Inflammatory macrophage treated with lipopolysaccharide for 1 hour (primary cell): ENCODE measurements at regions not wholly inside any gene's neighbourhood (a gene's known extent, or its start where the extent isn't known, plus 50 kb on each side); places are given as distances from the start of the nearest gene placed in this dataset.

Experiments
- DNase-seq, 2 donors: peaks; one replicate each; pipeline ENCODE4 v3.0.0-alpha.2; 2020 to 2022

DNA sequence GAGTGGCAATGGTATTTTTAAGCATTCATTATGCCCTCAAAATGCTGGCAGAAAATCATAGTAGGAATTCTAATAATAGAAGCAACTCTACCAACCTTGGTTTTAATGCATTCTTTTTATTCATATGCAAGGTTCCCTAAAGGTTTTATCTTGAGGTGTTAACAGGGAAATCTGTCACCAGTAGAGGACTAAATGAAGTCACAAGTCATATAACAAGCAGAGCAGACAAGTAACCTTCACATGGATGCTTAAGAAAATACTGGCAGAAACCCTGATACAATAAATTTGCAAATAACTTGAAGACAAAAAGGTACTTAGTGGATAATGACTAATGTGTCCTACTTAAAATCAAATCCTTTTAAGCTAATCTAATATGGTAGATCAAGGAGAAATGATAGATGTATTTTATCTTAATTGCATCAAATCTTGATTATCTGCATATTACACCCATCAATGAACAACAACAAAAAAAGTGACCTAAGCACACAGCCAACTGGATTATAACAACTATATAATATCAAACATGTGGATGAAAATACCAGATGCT is 73.3 kb downstream of the RFC3 start:
- DNase-seq: no peak

DNA sequence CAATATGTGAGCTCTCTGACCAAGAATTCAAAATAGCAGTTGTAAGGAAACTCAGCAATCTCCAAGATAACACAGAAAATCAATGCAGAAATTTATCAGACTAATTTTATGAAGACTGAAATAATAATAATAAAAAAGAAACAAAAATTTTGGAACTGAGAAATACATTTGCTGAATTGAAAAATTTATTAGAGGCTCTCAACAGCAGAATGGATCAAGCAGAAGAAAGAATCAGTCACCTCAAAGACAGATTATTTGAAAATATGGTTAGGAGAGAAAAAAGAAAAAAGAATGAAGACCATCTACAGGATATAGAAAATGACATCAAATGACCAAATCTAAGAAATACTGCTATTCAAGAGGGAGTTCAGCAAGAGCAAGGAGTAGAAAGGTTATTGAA is 75.6 kb downstream of the RFC3 start:
- DNase-seq: no peak

DNA sequence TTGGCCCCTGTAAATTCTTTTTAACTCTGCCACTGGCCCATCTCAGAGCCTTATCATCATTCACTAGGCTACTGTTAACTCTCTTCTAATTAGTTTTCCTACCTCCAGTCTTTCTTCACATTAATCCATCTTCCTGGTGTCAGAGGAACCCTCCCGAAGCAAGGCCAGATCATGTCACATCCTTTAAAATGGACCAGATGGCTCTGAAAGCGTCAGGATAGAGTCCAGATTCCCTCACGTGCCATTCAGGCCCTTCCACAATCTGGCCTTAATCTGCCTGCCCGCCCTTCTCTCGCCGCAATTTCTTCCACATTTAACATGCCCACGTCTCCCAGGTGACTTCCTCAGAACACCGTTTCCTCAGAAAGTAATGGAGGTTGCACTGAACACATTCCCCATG is 86.5 kb downstream of the RFC3 start:
- no peak for DNase-seq

DNA sequence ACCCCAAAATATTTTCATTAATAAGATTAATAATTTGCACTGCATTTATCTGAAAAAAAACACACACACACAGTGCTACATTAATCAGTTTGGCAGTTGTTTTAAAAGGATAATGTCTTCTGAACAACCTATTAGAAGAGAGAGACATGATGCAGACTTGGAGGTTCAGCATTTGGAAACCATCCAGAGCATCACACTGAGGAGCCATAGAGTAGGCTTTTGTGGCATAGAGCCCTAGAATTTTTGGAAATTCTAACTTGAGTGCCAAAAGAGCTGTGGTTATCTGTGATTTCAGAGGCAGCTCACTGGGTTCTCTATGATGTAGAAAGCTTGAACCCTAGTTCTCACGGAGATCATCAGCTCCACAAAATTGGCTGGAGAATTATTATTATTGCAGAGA is 90.2 kb downstream of the RFC3 start:
- DNase-seq: no peak

DNA sequence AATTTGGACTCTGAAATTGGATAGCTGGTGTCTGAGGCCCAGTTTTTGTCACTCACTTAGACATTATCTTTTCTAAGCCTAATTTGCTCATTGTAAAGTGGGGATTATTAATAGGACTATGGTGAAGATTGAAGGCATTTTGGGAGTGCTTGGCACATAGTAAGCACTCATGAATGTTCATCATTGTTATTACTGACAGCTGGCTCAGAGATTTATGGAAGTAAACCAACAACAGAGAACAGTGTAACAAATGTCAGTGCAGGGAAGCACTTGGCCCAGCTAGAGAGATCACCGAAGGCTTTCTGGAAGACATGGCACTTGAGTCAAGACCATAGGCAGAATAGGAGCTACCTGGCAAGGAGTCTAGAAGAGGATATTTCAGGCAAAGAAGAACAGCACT is 92.3 kb downstream of the RFC3 start:
- no peak for DNase-seq

DNA sequence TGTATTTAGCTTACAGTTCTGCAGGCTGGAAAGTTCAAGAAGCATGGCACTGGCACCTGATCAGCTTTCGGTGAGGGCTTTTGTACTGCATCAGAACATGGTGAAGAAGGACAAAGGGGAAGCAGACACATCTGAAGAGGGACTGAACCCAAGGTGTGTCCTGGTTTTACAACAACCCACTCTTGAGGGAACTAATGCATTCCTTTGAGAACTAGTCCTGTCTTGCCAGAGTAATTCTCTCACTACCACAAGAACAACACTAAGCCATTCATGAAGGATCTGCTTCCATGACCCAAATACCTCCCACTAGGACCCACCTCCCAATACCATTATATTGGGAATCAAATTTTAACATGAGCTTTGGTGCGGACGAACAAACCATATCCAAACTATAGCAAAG is 93.6 kb downstream of the RFC3 start:
- DNase-seq: no peak

DNA sequence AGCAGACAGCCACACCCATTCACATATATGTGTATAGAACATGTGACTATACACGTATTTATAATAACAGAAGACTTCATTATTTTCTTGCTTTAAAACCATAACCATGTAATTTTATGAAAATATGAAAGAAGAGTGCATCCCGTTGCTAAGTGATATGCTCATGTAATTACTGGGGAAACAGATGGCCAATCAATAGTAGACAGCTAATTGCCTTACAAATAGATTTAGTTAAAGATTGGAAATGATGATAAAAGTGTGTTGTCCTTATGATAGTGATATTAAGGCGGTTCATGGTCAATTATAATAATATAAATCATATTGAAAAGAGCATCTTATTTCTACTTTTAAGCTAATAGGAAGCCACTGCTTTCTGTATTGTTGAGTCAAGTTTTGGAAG is 95.9 kb downstream of the RFC3 start:
- DNase-seq: no peak

DNA sequence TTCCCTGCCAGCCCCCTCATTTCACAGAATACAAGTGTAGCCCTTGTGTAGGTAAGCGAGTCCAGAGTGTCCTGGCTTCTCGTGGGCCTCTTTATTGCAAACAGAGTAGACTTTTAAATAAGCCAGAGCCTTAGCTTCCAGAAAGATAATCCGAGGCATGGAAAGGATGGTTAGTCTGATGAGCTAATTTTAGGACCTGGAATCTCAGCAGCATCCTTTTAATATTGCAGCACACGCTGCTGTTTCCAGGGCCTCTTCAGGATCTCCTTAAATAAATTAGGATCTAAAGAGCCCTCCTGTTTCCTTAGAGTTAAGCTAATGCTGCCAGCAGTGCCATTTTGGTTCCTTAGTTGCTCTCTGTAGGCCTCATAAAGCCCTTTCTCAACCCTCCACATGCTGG is 99.2 kb downstream of the RFC3 start:
- DNase-seq: no peak

DNA sequence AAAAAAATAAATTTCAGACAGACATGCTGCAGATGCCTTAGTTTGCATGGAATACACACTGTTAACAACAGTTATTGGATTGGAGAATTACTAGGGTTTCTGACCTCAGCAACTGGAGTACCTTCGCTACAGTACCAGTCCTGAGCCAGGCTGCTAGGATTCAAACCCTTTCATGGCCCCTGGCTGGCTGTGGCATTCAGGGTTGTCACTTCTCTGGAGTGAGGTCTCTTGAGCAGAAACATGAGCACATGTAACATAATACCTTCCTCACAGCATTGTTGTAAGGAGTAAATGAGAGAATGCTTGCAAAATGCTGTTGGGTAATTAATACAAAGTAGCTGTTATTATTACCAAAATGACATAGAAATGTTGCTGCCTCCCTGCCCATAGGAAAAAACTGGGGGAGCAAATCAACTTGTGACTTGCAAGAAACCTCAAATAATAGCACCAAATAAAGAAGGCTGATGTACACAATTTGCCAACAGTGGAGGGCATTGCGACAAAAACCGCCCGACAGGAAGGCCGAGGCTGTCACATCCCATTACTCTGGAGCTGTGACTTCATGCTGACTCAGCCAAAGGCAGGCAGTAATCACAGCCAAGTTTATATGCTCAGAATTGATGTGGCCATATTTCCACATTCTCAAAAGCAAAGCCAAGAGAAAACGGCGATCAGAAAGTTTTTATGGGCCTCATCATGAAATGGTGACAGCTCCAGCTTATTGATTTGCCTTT is 100.4 kb downstream of the RFC3 start:
- peak; percentile 54 to 60 for DNase-seq

DNA sequence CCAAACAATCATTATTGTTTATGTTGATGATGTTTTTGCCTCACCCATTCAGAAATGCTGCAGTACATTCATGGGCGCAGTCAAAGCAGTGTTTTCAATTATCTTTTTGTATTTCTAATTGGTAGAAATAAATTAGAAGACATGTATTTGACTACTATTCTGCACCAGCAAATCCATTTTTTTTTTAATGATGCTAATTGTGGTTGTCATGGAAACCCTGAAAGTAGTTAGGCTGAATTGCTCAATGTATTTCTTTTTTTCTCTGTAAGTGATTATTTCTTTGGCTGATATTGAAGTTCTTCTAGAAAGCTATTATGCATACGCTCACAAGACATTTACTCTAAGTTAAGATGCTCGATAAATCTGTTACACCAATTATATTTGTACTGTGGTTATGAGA is 101.2 kb downstream of the RFC3 start:
- DNase-seq: no peak

DNA sequence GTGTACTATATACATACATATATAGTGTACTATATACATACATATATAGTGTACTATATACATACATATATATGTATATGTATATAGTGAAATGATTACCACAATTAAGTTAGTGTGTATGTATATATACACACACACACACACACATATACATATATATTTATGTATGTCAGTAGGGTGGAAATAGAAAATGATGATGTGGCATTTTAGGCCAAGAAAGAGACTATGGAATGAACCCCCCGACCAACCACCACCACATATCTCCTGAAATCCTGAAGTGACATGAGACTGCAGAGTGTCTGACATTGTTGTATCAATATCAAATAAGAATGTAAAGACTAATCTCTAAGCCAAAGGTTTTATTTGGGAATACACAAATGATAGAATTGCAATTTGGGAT is 107.6 kb downstream of the RFC3 start:
- no peak for DNase-seq

DNA sequence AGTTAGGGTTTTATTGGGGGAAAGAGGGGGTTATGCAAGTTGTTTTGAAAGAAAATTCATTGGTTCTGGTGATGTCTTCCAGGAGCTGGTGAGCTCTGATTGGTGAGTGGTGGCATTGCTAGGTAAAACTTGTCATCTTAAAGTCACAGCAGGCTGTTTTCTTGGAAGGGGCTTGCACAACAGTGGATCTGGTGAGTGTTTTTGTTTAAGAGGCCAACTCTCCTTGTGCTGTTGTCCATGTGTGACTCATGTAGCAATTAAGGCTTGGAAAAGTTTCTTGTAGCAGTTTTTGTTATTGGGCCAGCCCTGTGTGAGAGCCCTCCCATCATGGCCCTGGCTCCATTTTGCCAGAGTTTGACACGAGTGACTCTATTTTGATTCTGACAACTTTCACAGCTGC is 109.4 kb downstream of the RFC3 start:
- DNase-seq: no peak

DNA sequence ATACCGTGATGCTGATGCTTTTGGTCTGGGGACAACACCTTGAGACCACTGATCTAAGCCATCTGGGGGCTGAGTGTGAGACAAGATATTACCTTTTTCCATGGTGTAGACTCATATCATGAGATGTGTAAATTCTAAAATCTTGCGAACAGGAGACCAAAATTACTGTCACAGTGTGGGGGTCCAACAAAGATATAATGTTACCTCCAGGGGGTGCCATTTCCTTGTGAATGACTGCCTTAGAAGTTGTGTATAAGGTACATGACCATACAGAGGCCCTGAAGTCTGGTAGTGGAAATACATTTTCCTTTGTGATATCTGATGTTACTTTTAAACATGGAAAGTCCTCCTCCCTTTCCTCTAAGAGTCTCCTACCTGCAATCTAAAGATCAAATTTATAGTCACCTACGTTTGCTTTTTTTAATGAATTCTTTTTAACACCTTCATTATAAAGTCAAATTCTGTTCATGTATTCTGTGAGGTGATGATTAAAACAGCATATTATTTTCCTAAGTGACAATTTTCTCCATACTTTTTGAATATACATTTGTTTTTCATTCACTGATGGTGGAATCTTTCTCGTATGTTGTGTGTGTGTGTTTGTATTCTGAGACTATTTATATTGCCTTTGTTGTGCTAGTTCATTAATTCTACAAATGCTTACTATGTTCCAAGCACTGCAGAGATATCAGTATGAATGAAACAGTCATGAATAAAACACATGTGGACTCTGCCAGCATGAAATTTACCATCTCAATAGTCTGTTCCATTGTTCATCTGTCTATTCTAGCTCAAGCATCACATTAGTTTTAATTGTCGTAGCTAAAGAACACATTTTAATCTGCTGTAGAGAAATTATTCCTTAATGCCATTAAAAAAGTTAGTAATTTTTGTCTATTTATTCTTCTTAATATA is 113.7 kb downstream of the RFC3 start:
- peak; percentile 4 to 40 for DNase-seq

DNA sequence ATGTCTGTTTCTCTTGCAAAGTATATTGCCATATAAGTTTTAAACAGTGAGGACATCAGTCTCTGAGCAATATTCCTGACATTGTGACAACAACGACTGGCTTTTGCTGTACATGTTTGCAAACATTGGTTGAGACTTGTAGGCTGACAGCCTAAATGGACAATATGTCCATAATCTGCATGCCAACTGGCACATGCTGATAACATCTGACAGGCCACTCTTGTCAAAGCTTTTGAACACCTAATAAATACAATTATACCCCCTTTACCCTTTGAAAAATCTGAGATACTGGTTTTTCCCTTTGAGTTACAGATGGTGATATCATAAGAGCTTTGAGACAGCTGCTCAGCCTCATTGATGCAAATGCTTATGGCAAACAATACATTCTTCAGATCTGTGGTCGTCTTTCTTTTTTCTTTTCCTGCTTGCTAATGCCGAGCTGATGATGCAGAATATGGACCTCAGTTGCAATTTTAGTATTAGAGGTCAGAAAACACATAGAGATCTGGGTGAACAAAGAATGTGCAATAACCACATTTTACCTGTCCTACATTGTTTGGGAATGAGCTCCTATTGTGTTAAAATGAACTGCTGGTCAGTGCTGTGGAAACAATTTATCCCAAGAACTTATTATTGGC is 114.9 kb downstream of the RFC3 start:
- no peak for DNase-seq

DNA sequence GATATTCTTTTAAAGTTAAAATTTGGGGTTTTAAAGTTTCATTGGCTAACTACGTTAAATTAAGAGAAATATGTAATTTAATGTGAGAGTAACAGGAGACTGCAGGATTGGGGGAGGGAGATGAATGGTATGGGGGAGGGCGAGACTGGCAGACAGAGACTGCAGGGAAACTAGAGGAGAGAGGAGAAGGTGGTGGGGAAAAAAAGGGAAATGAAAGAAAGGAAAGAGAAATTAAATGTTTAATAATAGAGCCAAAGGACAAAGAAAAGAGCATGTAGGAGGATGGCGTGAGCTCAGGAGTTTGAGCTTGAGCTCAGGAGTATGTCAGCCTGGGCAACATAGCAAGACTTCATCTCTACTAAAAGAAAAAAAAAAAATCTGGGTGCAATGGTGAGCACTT is 115.9 kb downstream of the RFC3 start:
- no peak for DNase-seq

DNA sequence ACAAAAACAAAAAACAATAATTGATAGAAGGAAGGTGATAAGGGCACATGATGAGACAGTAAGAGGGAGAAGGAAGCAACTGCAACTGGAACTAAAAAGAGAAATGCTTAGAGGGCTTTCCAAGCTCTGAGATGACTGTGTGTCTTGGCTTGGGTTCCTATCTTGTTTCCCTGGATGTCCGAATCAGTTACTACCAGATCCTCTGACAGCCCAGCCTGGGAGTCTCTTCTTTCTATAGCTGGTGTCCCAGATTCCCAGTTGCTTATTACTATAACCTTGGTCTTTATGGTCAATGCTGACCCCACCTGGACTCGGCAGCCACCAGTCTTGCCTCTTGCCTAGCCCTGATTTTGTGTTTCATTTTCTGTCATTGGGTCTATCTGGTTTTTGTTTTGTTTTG is 116.4 kb downstream of the RFC3 start:
- DNase-seq: no peak

DNA sequence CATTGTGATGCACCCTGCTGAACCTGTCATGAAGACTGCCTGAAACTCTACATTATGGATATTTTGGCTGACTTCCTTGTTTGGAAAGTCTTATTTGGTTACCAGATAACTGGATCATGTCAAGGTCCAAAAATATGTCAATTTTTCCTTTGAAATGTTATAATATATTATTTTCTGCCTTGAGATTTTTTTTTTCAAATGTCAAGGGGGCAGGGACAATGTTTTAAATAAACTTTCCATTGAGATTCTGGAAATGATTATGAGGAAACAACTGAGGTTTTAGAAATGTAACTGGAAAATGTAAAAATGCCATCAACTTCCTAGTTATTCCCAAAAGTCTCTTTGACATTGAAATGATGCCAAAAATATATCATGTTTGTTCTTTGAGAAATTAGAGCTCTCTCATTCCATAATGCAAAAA is 117.0 kb downstream of the RFC3 start:
- no peak for DNase-seq

DNA sequence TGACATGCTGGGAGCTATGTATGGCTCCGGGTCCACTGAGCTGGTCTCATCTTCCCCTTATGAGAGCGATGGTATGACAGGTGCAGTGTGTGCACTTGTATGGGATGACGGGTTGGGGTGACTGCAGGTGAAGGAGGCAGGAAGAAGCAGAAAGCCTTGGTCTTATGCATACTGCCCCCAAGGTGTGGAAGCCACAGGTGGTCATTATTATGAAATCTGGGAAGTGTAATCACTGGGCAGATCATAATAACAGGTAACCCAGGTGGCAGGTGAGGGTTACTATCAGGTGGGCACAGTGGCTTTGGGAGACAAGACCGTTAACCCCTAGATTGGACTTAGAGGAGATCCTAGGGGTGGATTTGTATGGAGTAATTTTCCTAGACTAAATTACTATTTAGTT is 118.0 kb downstream of the RFC3 start:
- DNase-seq: no peak

DNA sequence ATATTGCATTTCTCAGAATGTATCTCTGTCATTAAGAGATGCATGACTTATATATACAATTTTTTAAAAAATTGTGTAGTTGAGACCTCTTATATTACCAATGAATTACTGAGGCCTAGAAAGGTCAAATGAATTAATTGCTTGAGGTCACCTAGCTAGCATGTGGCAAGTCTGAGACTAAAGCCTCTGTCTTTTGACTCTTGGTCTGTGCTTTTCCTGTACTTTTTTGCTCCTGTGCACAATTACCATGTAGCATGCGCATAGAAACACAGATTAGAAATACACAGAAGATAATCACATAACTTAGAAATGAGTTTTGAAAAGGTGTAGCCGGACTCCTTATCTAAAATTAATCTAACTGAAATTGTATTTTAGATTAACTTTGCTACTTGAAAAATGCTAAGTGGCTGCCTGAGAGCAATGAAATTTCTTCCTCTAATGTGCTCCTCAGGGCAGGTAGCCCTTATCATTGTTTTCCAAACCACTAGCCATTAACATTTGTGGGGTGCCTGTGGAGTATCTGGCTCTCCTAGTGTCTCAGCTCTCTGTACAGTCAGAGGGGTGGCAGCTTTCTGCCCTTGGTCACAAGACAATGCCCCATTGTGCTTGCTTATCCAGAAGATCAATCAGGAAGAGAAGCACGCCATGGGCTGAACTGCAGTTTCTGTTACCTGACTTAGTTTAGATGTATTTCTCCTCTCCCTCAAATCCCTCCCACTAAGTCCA is 119.6 kb downstream of the RFC3 start:
- no peak for DNase-seq

DNA sequence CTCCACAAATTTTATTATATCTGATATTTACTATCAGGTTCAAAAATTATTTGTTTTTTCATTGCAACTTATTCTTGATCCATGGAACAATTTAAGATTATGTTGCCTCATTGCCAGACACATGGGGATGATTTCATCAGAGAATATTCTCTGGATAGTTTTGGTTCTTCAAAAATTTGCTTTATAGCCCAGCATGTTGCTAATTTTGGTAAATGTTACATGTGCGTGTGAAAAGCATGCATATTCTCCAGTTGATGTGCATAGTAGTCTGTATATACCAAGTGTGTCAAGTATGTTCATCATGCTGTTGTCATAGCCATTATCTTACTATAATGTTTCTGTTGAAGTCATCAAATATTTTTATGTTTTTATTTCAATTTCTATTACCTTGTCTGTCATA is 122.3 kb downstream of the RFC3 start:
- no peak for DNase-seq

DNA sequence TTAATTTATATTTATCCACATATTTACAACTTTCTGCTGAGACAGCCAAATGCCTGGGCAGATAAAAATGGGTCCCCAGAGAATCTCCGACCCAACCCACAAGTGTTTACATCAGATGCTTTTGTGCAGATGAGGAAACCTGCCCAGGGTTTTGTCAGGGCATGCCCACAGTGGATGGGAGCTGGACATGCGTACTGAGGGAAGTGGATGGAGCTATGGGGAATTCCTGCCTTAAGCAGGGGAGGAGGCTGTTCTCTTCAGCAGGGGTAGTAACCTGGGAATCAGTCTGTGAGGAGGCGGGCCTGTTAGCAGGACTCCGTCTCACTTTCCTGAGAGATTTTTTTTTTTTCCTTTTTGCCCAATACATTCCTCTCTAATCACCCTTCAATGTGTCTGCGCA is 122.9 kb downstream of the RFC3 start:
- no peak for DNase-seq

DNA sequence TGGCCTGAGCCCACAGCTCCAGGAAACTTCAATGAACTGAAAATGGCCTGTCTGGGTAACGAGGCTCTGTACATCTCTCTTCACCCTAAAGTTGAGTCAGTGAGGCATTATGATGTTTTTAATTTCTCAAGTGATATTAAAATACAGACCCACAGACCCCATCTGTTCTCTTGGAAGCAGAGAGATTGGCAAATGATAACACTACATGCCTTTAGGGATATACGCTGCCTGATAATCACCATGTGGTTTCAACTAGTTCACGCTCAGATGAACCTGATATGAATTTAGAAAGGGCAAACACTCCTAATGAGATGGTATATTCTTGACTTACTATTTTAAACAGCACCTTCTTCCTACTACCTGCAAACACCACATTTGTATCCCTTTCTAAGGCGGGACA is 127.5 kb downstream of the RFC3 start:
- DNase-seq: no peak

DNA sequence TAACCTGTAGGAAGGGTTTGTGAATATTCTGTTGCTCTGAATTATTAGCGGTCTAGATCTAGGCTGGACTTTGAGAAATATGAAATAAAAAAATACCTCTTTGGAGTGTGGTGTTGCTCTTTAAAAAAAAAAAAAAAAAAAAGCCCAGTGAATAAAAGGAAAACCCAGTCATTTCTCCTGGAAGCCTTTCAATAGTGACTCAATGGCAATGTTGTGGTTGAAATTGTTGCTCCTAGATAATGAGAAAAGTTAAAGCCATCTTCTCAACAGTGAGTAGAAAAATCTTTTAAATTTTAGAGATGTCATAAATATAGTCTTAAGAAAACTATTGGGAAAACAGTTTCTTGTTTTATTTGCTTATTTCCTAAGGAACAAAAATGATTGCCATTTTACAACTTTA is 135.3 kb downstream of the RFC3 start:
- DNase-seq: no peak
